GM18519 (cell line): ENCODE measurements at regions not wholly inside any gene's neighbourhood (a gene's known extent, or its start where the extent isn't known, plus 50 kb on each side); places are given as distances from the start of the nearest gene placed in this dataset.
"Not testable (repeated sequence)": the region's sequence is repeated elsewhere in the genome, so short reads cannot be mapped to it uniquely, and the experiment has no call there.

Experiments
- ATAC-seq: cut with Tn5 transposase; IDR thresholded peaks from one replicate; pipeline ENCODE4 v1.9.1; 2021; ENCODE audit warnings: mild to moderate bottlenecking, moderate library complexity; ENCODE audit not compliant: unreplicated experiment, low FRiP score

DNA sequence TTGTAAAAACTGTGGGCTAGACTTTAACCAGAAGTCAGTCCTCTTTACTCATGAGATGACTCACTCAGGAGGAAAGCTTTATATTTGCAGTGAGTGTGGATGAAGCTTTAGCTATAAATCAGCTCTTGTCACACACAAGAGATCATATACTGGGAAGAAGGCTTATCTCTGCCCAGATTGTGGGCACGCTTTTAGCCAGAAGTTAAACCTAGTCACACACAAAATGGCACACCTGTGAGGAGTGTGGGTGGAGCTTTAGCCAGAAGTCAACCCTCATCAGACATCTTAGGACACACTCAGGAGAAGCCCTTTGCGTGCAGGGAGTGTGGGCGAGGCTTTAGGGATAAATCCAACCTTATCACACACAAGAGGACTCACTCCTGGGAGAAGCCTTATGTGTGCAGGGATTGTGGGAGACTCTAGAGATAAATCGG lies 706.9 kb upstream of the LUZP2 start:
- no peak for ATAC-seq

DNA sequence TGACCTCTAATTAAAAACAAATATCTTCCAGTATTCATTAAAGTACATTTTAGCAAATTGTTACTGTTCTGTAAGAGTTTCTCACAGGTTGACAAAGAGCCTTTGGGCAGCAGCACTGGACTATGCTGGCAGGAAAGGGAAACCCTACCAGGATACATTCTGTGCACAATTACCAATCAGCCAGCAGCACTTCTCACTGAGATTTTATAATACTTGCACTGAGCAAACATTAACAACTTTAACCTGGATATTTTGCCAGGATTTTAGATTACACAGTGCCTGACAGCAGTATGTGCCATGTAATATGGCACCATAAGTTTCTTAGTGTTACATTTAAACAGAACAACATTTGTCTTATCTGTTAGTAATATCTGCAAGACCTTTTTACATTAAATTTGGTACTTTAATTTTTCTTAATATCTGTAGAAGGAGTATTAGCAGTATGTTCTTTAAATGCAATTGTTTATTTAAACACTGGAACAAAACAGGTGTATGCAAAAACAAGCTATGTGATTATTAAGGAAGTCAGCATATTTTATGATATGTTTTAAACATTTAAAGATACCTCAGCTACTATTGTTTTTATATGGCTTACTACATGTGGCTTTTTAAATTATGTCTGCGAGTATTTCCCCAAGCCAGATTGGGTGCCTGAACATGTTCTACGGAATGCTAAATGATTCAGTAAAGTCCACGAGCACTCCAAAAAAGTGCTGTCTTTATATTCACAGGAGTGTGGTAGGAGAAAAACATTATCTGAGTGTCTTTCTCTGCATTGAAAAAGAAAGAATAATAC lies 699.0 kb upstream of the LUZP2 start:
- ATAC-seq, result no peak

- ATAC-seq, result not testable (repeated sequence)
Measured at GRCh38 chr11:23834306-23834705, 662.5 kb upstream of the LUZP2 start.

DNA sequence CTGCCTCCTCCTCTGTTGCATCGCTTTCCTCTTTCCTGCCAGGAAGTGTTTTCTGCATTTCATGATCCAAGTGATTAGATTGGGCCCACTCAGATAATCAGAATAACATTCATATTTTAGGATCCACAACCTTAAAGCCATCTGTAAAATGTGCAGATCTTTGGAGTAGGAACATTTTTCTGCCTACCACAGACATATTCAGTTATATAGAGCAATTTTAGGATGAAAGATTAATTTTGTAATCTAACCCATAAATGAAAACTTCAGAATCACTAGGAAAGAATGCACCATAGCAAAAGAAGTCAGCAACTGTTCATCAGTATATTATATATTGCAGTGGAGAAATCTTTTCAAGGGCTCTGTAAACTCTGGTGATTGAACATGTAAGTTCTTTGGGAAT lies 659.9 kb upstream of the LUZP2 start:
- ATAC-seq, result no peak

- ATAC-seq, result no peak
Measured at GRCh38 chr11:23840872-23841271, 656.0 kb upstream of the LUZP2 start.

DNA sequence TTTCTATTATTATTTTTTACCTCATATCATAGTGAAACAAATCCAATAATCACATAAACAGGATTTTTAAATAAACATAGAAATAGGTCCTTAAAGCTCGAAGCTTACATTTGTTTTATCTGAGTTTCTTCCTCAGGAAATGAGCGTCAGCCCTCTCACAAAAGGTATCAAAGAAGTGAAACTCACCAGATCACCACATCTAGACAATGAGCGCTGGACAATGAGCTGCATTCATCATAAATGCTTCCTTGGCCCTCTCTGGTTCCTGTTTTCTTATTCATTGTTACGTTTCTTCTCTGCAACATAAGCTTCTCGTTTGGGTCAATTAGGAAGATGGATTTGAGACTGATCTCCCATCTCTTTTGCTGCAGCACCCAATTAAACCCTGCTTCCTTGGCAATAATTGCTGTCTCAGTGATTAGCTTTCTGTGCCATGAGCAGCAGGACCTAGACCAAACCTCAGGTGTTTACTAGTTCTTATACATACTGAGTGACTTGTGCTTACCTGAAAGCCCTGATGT lies 649.9 kb upstream of the LUZP2 start:
- no peak for ATAC-seq

DNA sequence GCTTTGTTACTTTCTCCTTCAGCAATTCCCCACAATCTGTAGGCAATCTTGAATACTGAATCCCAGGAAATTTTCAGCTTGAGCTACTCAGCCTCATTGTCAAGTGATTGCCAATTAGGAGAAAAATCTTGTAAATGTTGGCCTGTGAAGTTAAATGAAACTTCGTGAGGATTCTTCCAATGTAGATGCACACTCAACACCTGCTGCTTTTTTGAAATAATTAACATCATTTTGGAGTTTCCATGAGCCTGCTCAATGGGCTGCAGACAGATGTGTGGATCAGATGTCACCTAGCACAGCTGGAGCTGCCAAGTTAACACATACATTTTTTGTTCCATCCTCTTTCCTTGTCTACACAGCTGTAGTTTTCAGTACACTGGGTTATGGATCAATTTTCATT lies 645.6 kb upstream of the LUZP2 start:
- ATAC-seq, result no peak

GRCh38 chr11:23856654-23857053 lies 640.2 kb upstream of the LUZP2 start:
- ATAC-seq, result no peak

- no peak for ATAC-seq
Measured at GRCh38 chr11:23859087-23859486, 637.8 kb upstream of the LUZP2 start.

- ATAC-seq, result no peak
Measured at GRCh38 chr11:23861615-23862014, 635.2 kb upstream of the LUZP2 start.

DNA sequence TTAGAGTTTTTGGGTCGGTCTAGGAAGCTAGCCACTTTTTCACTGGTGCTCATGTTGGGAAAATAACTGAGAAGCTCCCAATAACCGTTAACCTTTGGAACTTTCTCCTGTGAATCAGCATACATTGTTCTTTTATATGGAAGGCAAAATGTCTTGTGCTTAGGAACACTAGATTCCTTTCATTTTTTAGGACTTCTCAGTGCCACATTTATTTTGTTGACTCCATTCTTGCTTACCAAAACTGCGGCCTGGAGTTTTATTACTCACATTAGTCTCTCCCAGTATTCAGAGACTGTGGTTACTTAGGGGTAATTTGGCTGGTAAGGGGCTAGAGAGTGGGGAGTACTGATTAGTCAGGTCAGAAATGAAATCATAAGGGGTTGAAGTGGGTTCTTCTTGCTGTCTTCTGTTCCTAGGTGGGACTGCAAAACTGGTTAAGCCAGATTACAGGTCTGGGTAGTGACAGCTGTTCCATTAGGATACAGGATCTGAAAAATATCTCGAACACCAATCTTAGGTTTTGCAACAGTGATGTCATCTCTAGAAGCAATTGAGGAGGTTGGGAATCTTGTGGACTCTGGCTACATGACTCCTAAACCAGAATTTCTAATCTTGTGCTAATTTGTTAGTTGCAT lies 631.4 kb upstream of the LUZP2 start:
- ATAC-seq, result no peak

DNA sequence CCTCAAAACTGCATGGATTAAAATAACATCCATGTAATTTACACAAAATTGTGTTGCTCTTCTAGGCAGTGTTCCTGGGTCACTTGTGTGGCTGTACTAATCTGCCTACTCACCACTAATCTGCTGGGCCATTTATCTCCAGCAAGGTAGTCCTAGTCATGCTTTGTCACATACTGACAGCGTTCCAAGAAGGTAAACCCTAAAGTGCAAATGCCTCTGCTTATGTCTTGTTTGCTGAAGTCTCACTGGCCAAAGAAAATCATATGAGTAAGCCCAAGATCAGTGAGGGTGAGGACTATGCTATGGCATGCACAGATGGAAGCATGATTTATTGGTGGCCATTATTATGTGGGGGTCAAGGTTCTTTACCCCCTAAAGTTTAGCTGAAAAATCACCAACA lies 630.2 kb upstream of the LUZP2 start:
- ATAC-seq, result no peak

GRCh38 chr11:23869671-23870070 lies 627.2 kb upstream of the LUZP2 start:
- no peak for ATAC-seq

- ATAC-seq, result no peak
Measured at GRCh38 chr11:23873406-23873805, 623.4 kb upstream of the LUZP2 start.

GRCh38 chr11:23875176-23875850 lies 621.5 kb upstream of the LUZP2 start:
- no peak for ATAC-seq

- ATAC-seq, result not testable (repeated sequence)
Measured at GRCh38 chr11:23883426-23884048, 613.3 kb upstream of the LUZP2 start.

DNA sequence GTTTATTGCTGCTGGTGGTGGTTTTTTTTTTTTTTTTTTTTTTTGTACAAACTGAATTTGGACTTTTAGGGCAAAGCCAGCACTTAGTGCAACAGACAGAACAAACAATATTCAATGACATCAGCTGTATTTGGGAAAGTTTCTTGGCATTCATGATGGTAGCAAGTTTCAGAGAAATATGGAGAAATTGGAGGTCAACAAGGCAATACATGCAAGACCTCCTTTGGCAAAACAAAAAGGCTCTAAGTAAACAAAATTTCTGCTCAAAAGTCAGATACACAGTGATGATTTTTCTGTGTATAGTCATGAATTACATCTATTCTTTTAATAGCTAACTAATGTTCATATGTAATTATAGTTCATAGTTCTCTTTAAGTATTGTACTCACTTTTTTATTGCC lies 612.5 kb upstream of the LUZP2 start:
- ATAC-seq, result no peak

- ATAC-seq, result no peak
Measured at GRCh38 chr11:23885801-23886200, 611.1 kb upstream of the LUZP2 start.

GRCh38 chr11:23887122-23887521 lies 609.7 kb upstream of the LUZP2 start:
- ATAC-seq, result not testable (repeated sequence)

DNA sequence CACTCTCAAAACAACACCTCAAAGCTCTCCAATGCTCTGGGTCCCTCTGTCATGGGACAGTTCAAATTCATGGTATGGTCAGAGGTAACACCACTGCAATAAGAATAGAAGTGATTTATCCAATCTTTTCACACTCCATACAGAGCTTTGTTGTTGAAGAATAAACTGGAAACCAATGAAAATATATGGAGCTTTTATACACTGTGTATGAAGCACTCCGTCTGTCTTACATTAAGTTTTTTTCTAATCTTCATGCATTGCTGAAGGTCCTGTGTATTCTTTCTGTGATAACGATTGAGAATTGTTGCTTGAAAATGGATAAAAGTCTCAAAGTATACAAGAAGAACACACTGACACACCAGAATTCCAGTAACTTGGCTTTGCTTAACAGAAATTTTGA lies 603.7 kb upstream of the LUZP2 start:
- no peak for ATAC-seq
